ENCODE measurements at regions not wholly inside any gene's neighbourhood (a gene's known extent, or its start where the extent isn't known, plus 50 kb on each side); places are given as distances from the start of the nearest gene placed in this dataset.

DNA sequence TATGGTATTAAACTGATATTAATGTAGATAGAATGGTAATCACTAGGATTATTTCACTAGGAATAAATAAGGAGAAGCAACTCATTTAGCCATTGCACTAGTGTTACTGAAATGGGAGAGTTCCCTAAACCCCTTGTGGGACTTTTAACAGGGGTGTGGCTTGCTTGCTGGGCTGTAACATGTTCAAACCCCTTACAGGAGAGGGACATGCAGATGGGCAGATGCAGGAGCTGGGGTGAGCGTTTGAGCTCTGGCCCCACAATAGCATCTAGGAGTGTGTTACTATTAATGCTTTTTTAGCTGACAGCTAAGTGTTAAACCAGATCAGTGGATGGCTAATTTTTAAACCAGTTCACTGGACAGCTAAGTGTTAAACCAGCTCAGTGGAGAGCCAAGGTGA lies 89.3 kb upstream of the ST8SIA4 start:
- no peaks in the 10 kb centered on the region; the same call in 1 of the 2 replicates for H4K20me1 ChIP-seq (replicated peaks; ENCODE audit: insufficient read depth)
- H3K27me3 ChIP-seq (ENCODE audit: insufficient read depth): no peaks in the 10 kb centered on the region
- no peak overlapping the region for H3K4me2 ChIP-seq
- Mint-ChIP-seq H3K27ac (no peak overlapping the region), H3K36me3 (ENCODE audit: low read depth) (peaks cover 10% of the 10 kb centered on the region), H3K4me3 (no peak overlapping the region), H3K4me1 (no peaks in the 10 kb centered on the region), H3K9me3 (peaks cover 32% of the 10 kb centered on the region), H3K27me3 (ENCODE audit: insufficient read depth, low read depth, poor library complexity) (no peaks in the 10 kb centered on the region)
- H2AFZ ChIP-seq: no peak overlapping the region
- H3F3A ChIP-seq (replicated peaks; ENCODE audit: low read depth): no peaks in the 10 kb centered on the region
- H3K9me2 ChIP-seq (ENCODE audit: insufficient read depth): no peaks in the 10 kb centered on the region
- TF ChIP-seq EZH2phosphoT487 (IDR thresholded peaks at IDR 0.05; ENCODE audit: unreplicated experiment) (no peak), ZNF331 (CRISPR knock-in tag; IDR thresholded peaks at IDR 0.05; ENCODE audit: low read depth) (no peak), NANOG (IDR thresholded peaks at IDR 0.05; ENCODE audit: borderline replicate concordance) (no peak), JUNB (IDR thresholded peaks at IDR 0.05; ENCODE audit: unreplicated experiment) (no peak), EZH2 (IDR thresholded peaks at IDR 0.05; ENCODE audit: low read depth, unreplicated experiment) (no peak), POLR2AphosphoS5 (IDR thresholded peaks at IDR 0.05; ENCODE audit: low read depth) (no peak), STAT1 (IDR thresholded peaks at IDR 0.05; ENCODE audit: unreplicated experiment) (no peak), ZNF114 (CRISPR knock-in tag; IDR thresholded peaks at IDR 0.05) (no peak), CREB1 (CRISPR knock-in tag; IDR thresholded peaks at IDR 0.05; ENCODE audit: low read depth) (no peak)
- TF ChIP-seq, protein P1, sequence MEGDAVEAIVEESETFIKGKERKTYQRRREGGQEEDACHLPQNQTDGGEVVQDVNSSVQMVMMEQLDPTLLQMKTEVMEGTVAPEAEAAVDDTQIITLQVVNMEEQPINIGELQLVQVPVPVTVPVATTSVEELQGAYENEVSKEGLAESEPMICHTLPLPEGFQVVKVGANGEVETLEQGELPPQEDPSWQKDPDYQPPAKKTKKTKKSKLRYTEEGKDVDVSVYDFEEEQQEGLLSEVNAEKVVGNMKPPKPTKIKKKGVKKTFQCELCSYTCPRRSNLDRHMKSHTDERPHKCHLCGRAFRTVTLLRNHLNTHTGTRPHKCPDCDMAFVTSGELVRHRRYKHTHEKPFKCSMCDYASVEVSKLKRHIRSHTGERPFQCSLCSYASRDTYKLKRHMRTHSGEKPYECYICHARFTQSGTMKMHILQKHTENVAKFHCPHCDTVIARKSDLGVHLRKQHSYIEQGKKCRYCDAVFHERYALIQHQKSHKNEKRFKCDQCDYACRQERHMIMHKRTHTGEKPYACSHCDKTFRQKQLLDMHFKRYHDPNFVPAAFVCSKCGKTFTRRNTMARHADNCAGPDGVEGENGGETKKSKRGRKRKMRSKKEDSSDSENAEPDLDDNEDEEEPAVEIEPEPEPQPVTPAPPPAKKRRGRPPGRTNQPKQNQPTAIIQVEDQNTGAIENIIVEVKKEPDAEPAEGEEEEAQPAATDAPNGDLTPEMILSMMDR (conservative IDR thresholded peaks at IDR 0.05; ENCODE audit: low read depth in 2 of 2): no peak
- TF ChIP-seq, protein P2, sequence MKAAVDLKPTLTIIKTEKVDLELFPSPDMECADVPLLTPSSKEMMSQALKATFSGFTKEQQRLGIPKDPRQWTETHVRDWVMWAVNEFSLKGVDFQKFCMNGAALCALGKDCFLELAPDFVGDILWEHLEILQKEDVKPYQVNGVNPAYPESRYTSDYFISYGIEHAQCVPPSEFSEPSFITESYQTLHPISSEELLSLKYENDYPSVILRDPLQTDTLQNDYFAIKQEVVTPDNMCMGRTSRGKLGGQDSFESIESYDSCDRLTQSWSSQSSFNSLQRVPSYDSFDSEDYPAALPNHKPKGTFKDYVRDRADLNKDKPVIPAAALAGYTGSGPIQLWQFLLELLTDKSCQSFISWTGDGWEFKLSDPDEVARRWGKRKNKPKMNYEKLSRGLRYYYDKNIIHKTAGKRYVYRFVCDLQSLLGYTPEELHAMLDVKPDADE (IDR thresholded peaks at IDR 0.05): no peak
- TF ChIP-seq, protein P3, sequence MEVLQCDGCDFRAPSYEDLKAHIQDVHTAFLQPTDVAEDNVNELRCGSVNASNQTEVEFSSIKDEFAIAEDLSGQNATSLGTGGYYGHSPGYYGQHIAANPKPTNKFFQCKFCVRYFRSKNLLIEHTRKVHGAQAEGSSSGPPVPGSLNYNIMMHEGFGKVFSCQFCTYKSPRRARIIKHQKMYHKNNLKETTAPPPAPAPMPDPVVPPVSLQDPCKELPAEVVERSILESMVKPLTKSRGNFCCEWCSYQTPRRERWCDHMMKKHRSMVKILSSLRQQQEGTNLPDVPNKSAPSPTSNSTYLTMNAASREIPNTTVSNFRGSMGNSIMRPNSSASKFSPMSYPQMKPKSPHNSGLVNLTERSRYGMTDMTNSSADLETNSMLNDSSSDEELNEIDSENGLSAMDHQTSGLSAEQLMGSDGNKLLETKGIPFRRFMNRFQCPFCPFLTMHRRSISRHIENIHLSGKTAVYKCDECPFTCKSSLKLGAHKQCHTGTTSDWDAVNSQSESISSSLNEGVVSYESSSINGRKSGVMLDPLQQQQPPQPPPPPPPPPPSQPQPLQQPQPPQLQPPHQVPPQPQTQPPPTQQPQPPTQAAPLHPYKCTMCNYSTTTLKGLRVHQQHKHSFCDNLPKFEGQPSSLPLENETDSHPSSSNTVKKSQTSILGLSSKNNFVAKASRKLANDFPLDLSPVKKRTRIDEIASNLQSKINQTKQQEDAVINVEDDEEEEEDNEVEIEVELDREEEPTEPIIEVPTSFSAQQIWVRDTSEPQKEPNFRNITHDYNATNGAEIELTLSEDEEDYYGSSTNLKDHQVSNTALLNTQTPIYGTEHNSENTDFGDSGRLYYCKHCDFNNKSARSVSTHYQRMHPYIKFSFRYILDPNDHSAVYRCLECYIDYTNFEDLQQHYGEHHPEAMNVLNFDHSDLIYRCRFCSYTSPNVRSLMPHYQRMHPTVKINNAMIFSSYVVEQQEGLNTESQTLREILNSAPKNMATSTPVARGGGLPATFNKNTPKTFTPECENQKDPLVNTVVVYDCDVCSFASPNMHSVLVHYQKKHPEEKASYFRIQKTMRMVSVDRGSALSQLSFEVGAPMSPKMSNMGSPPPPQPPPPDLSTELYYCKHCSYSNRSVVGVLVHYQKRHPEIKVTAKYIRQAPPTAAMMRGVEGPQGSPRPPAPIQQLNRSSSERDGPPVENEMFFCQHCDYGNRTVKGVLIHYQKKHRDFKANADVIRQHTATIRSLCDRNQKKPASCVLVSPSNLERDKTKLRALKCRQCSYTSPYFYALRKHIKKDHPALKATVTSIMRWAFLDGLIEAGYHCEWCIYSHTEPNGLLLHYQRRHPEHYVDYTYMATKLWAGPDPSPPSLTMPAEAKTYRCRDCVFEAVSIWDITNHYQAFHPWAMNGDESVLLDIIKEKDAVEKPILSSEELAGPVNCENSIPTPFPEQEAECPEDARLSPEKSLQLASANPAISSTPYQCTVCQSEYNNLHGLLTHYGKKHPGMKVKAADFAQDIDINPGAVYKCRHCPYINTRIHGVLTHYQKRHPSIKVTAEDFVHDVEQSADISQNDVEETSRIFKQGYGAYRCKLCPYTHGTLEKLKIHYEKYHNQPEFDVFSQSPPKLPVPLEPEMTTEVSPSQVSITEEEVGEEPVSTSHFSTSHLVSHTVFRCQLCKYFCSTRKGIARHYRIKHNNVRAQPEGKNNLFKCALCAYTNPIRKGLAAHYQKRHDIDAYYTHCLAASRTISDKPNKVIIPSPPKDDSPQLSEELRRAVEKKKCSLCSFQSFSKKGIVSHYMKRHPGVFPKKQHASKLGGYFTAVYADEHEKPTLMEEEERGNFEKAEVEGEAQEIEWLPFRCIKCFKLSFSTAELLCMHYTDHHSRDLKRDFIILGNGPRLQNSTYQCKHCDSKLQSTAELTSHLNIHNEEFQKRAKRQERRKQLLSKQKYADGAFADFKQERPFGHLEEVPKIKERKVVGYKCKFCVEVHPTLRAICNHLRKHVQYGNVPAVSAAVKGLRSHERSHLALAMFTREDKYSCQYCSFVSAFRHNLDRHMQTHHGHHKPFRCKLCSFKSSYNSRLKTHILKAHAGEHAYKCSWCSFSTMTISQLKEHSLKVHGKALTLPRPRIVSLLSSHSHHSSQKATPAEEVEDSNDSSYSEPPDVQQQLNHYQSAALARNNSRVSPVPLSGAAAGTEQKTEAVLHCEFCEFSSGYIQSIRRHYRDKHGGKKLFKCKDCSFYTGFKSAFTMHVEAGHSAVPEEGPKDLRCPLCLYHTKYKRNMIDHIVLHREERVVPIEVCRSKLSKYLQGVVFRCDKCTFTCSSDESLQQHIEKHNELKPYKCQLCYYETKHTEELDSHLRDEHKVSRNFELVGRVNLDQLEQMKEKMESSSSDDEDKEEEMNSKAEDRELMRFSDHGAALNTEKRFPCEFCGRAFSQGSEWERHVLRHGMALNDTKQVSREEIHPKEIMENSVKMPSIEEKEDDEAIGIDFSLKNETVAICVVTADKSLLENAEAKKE (CRISPR knock-in tag; IDR thresholded peaks at IDR 0.05): no peak
- TF ChIP-seq, protein P4, sequence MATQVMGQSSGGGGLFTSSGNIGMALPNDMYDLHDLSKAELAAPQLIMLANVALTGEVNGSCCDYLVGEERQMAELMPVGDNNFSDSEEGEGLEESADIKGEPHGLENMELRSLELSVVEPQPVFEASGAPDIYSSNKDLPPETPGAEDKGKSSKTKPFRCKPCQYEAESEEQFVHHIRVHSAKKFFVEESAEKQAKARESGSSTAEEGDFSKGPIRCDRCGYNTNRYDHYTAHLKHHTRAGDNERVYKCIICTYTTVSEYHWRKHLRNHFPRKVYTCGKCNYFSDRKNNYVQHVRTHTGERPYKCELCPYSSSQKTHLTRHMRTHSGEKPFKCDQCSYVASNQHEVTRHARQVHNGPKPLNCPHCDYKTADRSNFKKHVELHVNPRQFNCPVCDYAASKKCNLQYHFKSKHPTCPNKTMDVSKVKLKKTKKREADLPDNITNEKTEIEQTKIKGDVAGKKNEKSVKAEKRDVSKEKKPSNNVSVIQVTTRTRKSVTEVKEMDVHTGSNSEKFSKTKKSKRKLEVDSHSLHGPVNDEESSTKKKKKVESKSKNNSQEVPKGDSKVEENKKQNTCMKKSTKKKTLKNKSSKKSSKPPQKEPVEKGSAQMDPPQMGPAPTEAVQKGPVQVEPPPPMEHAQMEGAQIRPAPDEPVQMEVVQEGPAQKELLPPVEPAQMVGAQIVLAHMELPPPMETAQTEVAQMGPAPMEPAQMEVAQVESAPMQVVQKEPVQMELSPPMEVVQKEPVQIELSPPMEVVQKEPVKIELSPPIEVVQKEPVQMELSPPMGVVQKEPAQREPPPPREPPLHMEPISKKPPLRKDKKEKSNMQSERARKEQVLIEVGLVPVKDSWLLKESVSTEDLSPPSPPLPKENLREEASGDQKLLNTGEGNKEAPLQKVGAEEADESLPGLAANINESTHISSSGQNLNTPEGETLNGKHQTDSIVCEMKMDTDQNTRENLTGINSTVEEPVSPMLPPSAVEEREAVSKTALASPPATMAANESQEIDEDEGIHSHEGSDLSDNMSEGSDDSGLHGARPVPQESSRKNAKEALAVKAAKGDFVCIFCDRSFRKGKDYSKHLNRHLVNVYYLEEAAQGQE (IDR thresholded peaks at IDR 0.05; ENCODE audit: unreplicated experiment): no peak
- DNase-seq (ENCODE audit: low spot score) (no peak), ATAC-seq (no peak)
- H3K79me2 ChIP-seq (replicated peaks; ENCODE audit: insufficient read depth): no peaks in the 10 kb centered on the region
- H3K4me1 ChIP-seq (ENCODE audit: insufficient read depth): no peaks in the 10 kb centered on the region
- H3K27ac ChIP-seq (ENCODE audit: low read depth): no peak overlapping the region
- H3K36me3 ChIP-seq (ENCODE audit: insufficient read depth): no peaks in the 10 kb centered on the region
- no peak overlapping the region for H3K4me3 ChIP-seq
